MCF 10A (cell line): ENCODE measurements at regions not wholly inside any gene's neighbourhood (a gene's known extent, or its start where the extent isn't known, plus 50 kb on each side); places are given as distances from the start of the nearest gene placed in this dataset.
A peak's percentile ranks its signal among the peaks of the same experiment; 100 is the strongest.

Experiments
- BruUV-seq: library from RNA; stranded (reverse); fragments of 400-500 nt; replicated peaks from 2 replicates; lab custom pipeline; 2021; lab: Mats Ljungman, UMichigan
- CTCF ChIA-PET: fragments of 300-600 bp; sonication (Branson Sonifier 250); formaldehyde crosslinking; extraction: SDS; loops from one replicate; lab custom pipeline; 2021; ENCODE audit warnings: antibody characterized with exemption, inconsistent platforms; lab: Yijun Ruan, JAX
- POLR2A ChIA-PET: fragments of 300-600, 350-650 bp; sonication (Branson Sonifier 250); formaldehyde crosslinking; extraction: SDS; loops from one replicate; lab custom pipeline; 2020; ENCODE audit warnings: antibody characterized with exemption, inconsistent platforms; lab: Yijun Ruan, JAX
- DNase-seq: peaks from one replicate; pipeline ENCODE4 v3.0.0-alpha.2; 2018; ENCODE audit not compliant: unreplicated experiment
- H3K27ac Mint-ChIP-seq: one replicate; pipeline ENCODE4 v1.8.0; 2022; ENCODE audit warnings: mild to moderate bottlenecking, low read depth, mixed read lengths; ENCODE audit not compliant: unreplicated experiment
- H3K27me3 Mint-ChIP-seq: one replicate; pipeline ENCODE4 v1.8.0; 2022; ENCODE audit warnings: mixed read lengths; ENCODE audit not compliant: insufficient read depth, unreplicated experiment
- H3K36me3 Mint-ChIP-seq: one replicate; pipeline ENCODE4 v1.8.0; 2022; ENCODE audit warnings: mild to moderate bottlenecking, moderate library complexity, mixed read lengths; ENCODE audit not compliant: insufficient read depth, unreplicated experiment
- H3K4me1 Mint-ChIP-seq: one replicate; pipeline ENCODE4 v1.8.0; 2022; ENCODE audit warnings: mixed read lengths; ENCODE audit not compliant: insufficient read depth, unreplicated experiment
- H3K4me3 Mint-ChIP-seq: one replicate; pipeline ENCODE4 v1.8.0; 2022; ENCODE audit warnings: mild to moderate bottlenecking, moderate library complexity, mixed read lengths; ENCODE audit not compliant: unreplicated experiment
- H3K9me3 Mint-ChIP-seq: one replicate; pipeline ENCODE4 v1.8.0; 2022; ENCODE audit warnings: mixed read lengths; ENCODE audit not compliant: unreplicated experiment
- intact Hi-C: fragments of 100-400 bp; cut with micrococcal nuclease; formaldehyde crosslinking; loops from 2 replicates; pipeline ENCODE4 v1.14.1; 2022
- TF ChIP-seq, protein P1 (sequence below): fragments of 200-600 bp; IDR thresholded peaks from one replicate; pipeline ENCODE4 v1.8.0; 2022; ENCODE audit warnings: antibody characterized with exemption, mild to moderate bottlenecking; ENCODE audit not compliant: unreplicated experiment

DNA sequence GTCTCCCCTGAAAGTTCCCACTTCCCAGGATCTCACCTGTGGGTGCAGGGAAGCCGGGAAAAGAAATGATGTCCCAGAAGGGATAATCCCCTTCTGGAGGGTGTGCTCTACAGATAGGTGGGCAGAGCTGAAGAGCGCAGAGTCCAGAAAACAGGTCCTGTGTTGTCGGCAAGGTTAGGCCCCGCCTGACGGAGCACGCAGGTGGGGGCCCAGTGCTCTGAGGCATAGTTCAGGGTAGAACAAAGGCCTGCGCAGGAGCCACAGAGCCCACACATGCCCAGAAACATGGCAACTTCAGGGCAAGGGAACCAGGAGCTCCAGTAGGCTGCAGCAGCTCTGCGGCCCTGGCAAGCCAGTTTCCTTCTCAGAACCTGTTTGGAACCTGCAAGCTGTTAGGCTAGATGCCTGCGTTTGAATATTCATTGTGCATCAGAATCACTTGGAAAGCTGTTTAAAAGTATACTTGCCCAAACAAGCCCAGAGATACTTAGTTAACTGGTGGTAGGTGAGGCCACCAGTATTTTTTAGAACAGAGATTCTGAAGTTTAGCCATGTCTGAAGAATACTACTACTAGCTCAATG, 386.6 kb downstream of the BUD13 start:
- DNase-seq, result no peak
- POLR2A ChIA-PET, result no interaction called here
- Mint-ChIP-seq H3K27me3 (no peaks in the 10 kb centered on the region), H3K4me1 (no peaks in the 10 kb centered on the region), H3K27ac (no peak overlapping the region), H3K4me3 (no peak overlapping the region), H3K36me3 (no peaks in the 10 kb centered on the region), H3K9me3 (peaks cover 19% of the 10 kb centered on the region)
- TF ChIP-seq, protein P1, sequence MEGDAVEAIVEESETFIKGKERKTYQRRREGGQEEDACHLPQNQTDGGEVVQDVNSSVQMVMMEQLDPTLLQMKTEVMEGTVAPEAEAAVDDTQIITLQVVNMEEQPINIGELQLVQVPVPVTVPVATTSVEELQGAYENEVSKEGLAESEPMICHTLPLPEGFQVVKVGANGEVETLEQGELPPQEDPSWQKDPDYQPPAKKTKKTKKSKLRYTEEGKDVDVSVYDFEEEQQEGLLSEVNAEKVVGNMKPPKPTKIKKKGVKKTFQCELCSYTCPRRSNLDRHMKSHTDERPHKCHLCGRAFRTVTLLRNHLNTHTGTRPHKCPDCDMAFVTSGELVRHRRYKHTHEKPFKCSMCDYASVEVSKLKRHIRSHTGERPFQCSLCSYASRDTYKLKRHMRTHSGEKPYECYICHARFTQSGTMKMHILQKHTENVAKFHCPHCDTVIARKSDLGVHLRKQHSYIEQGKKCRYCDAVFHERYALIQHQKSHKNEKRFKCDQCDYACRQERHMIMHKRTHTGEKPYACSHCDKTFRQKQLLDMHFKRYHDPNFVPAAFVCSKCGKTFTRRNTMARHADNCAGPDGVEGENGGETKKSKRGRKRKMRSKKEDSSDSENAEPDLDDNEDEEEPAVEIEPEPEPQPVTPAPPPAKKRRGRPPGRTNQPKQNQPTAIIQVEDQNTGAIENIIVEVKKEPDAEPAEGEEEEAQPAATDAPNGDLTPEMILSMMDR, result no peak
- BruUV-seq, result no TSS peak
- CTCF ChIA-PET, result no interaction called here
- intact Hi-C loops, result no loop called here

DNA sequence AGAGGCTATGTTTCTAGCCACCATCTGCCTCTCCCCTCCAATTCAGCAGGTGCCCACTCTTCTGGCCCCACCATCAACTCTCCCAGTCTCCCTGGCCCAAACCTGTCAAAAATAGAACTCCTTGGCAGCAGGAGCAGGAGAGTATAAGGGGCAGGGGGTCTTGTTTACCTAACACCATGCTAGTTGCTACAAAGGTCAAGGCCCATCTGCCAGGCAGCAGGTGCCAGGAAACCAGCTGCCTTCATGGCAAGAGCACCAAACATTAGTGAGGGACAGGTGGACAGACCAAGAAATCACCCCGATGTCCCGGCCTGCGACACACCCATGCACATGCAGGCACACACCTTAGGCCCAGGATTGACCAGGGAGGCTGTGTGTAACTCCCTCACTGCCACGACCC, 387.9 kb downstream of the BUD13 start:
- no peaks in the 10 kb centered on the region for H3K27me3 Mint-ChIP-seq
- DNase-seq, result no peak
- no peaks in the 10 kb centered on the region for H3K4me1 Mint-ChIP-seq
- no peak overlapping the region for H3K4me3 Mint-ChIP-seq
- intact Hi-C loops, result no loop called here
- H3K36me3 Mint-ChIP-seq, result no peaks in the 10 kb centered on the region
- H3K9me3 Mint-ChIP-seq, result peaks cover 30% of the 10 kb centered on the region
- ChIA-PET POLR2A (no interaction called here), CTCF (no interaction called here)
- no TSS peak for BruUV-seq
- TF ChIP-seq, protein P1, result no peak
- no peak overlapping the region for H3K27ac Mint-ChIP-seq

DNA sequence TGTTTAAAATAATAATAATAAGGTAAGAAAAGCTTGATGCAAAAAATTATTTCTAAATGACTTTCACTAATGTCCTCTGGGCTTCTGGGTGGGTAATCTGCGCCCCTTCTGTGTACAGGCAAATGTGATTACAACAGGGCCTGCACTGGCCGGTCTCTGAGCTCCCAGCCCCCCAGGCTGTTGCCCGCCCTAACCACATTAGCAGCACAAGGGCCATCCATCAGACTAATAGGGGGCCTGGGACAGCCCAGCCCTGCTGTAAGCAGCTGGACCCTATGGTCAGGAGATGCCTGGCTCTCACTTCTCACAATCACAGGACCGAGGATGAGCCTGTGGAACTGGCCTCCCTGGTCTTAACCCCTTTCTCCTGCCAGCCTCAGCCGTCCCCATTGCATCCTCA, 388.4 kb downstream of the BUD13 start:
- H3K27me3 Mint-ChIP-seq, result no peaks in the 10 kb centered on the region
- DNase-seq, result no peak
- no peak overlapping the region for H3K4me3 Mint-ChIP-seq
- H3K27ac Mint-ChIP-seq, result no peak overlapping the region
- peaks cover 35% of the 10 kb centered on the region for H3K9me3 Mint-ChIP-seq
- POLR2A ChIA-PET, result no interaction called here
- BruUV-seq, result no TSS peak
- intact Hi-C loops, result no loop called here
- H3K4me1 Mint-ChIP-seq, result no peaks in the 10 kb centered on the region
- TF ChIP-seq, protein P1, result no peak
- CTCF ChIA-PET, result interaction anchor here (0.7 kb wide), 1 partner anchor 9 kb away, joined by 3 read pairs; no protein-coding TSS in a partner anchor
- H3K36me3 Mint-ChIP-seq, result no peaks in the 10 kb centered on the region

DNA sequence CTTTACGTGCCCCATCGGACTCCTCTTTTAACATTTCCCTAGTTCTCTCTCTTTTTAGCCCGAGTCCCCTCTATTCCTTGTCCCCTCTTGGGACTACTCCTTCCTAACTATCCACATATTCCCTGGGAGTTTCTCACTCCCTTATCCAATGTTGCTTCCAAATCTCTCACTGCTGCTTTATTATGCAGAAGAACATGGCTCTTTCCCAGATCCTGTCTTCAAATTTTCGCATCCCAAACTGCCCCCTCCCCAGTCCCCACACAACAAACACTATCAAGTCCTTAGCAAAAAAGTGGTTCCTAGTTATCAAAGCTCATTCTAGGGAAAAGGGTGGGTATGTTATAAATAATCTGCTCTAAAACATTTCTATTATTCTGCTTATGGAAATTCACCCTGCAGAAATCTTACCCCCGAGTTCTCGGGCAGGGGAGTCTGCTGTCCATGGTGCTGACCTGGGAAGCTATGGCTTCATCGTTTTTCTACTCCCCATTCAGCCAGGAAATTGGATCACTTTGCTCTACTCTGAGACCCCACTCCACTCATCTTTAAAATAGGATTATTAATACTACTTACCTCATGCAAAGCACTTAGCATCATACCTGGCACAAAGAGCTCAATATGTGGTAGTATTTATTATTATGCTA, 393.5 kb downstream of the BUD13 start:
- intact Hi-C loops, result no loop called here
- peaks cover 3% of the 10 kb centered on the region for H3K36me3 Mint-ChIP-seq
- H3K27ac Mint-ChIP-seq, result no peak overlapping the region
- BruUV-seq, result no TSS peak
- no peaks in the 10 kb centered on the region for H3K4me1 Mint-ChIP-seq
- DNase-seq, result peak; percentile 9
- POLR2A ChIA-PET, result interaction anchor here (1.0 kb wide), 1 partner anchor 8 kb away, joined by 3 read pairs; no protein-coding TSS in a partner anchor
- H3K9me3 Mint-ChIP-seq, result peaks cover 50% of the 10 kb centered on the region
- no peaks in the 10 kb centered on the region for H3K27me3 Mint-ChIP-seq
- TF ChIP-seq, protein P1, result no peak
- CTCF ChIA-PET, result no interaction called here
- H3K4me3 Mint-ChIP-seq, result no peak overlapping the region
